Psoas muscle (tissue), 7 donors: ENCODE measurements at regions not wholly inside any gene's neighbourhood (a gene's known extent, or its start where the extent isn't known, plus 50 kb on each side); places are given as distances from the start of the nearest gene placed in this dataset.
"Not testable (repeated sequence)": the region's sequence is repeated elsewhere in the genome, so short reads cannot be mapped to it uniquely, and the experiment has no call there.

Experiments used
- ATAC-seq, 4 donors: fragments of 200-7000 bp; cut with Tn5 transposase; one replicate each; pipeline ENCODE4 v1.9.1; 2020; ENCODE audit warnings: moderate library complexity in 3 of 4, mild to moderate bottlenecking in 2 of 4
- DNase-seq, 2 donors: peaks; one replicate each; pipeline ENCODE4 v3.0.0-alpha.2; 2020
- H3K27ac ChIP-seq: fragments of 200-600 bp; one replicate; pipeline ENCODE4 v1.8.0; 2022
- H3K27me3 ChIP-seq, 3 donors: fragments of 200-600 bp in 1 of 3; one replicate each; pipeline versions ENCODE4 v1.6.1 to v1.8.0; 2013 to 2022; ENCODE audit warnings: low read length in 2 of 3, mild to moderate bottlenecking in 2 of 3, moderate library complexity in 1 of 3; ENCODE audit not compliant: insufficient read depth in 3 of 3
- H3K36me3 ChIP-seq, 2 donors: fragments of 200-600 bp in 1 of 2; one replicate each; pipeline versions ENCODE4 v1.6.1 to v1.8.0; 2013 to 2022; ENCODE audit warnings: low read depth in 1 of 2, mild to moderate bottlenecking in 1 of 2, moderate library complexity in 1 of 2; ENCODE audit not compliant: insufficient read depth in 1 of 2
- H3K4me1 ChIP-seq: fragments of 200-600 bp; one replicate; pipeline ENCODE4 v1.8.0; 2022
- H3K4me3 ChIP-seq: fragments of 200-600 bp; one replicate; pipeline ENCODE4 v1.8.0; 2022; ENCODE audit warnings: mild to moderate bottlenecking
- H3K9me3 ChIP-seq: fragments of 200-600 bp; one replicate; pipeline ENCODE4 v1.8.0; 2022
- CTCF ChIP-seq: fragments of 200-600 bp; IDR thresholded peaks from one replicate; pipeline ENCODE4 v1.8.0; 2022; ENCODE audit warnings: antibody characterized with exemption
- WGBS, 3 donors: extraction: QIAGEN DNeasy Blood & Tissue Kit; methylation state at CpG; one replicate each; pipeline versions ENCODE4 v1.1.6 to v1.1.7; 2013; 5-methylcytosine and 5-hydroxymethylcytosine counted together
- intact Hi-C, 2 donors: fragments of 100-400 bp; cut with DNase I; formaldehyde crosslinking; loops; one replicate each; pipeline versions ENCODE4 v1.11.0 to v1.14.2; 2022
- donor health status: healthy with polysubstance abuse.
- donor health status: DM: no; HTN: no; CAD: no; lungs with moderate emphysema.
- donor health status: Bipolar disorder and iron deficiency.
- donor health status: healthy.
- donor health status: DM: yes; HTN: yes; CAD: no.
- donor health status: DM: no; HTN: no; CAD: no.
- donor health status: DM: yes; HTN: yes; CAD: no.

- intact Hi-C loops, H3K4me1 ChIP-seq, DNase-seq, H3K4me3 ChIP-seq, H3K27ac ChIP-seq, H3K36me3 ChIP-seq, ATAC-seq, H3K27me3 ChIP-seq, H3K9me3 ChIP-seq: not testable (repeated sequence)
- WGBS, 3 donors, result 91 to 97% (median 95%) methylated on average over 13 of the region's 13 CpGs
Observed at GRCh38 chr15:53923741-53924140, 54.5 kb upstream of the UNC13C start.

GRCh38 chr15:53918180-53919079 lies 59.8 kb upstream of the UNC13C start:
- no peaks in the 10 kb centered on the region for H3K9me3 ChIP-seq
- intact Hi-C loops, result no loop called here
- no peaks in the 10 kb centered on the region for H3K4me1 ChIP-seq
- WGBS, 3 donors, result 46 to 54% (median 53%) methylated on average over 11 of the region's 11 CpGs
- DNase-seq, result no peak
- no peaks in the 10 kb centered on the region for H3K36me3 ChIP-seq
- no peak overlapping the region for H3K4me3 ChIP-seq
- no peak overlapping the region for H3K27ac ChIP-seq
- no peak for ATAC-seq
- no peak for TF ChIP-seq CTCF
- no peaks in the 10 kb centered on the region for H3K27me3 ChIP-seq

- H3K36me3 ChIP-seq, result no peaks in the 10 kb centered on the region
- H3K4me3 ChIP-seq, result no peak overlapping the region
- no peak for TF ChIP-seq CTCF
- no peaks in the 10 kb centered on the region for H3K27me3 ChIP-seq
- H3K4me1 ChIP-seq, result no peaks in the 10 kb centered on the region
- ATAC-seq (no peak), DNase-seq (no peak)
- H3K27ac ChIP-seq, result no peak overlapping the region
- 68 to 81% (median 79%) methylated on average over 2 of the region's 2 CpGs for WGBS, 3 donors
- intact Hi-C loops, result no loop called here
- no peaks in the 10 kb centered on the region for H3K9me3 ChIP-seq
Observed at GRCh38 chr15:53917109-53917508, 61.1 kb upstream of the UNC13C start.

- no peak overlapping the region for H3K4me3 ChIP-seq
- H3K9me3 ChIP-seq, result no peaks in the 10 kb centered on the region
- WGBS, 3 donors, result 45 to 49% (median 46%) methylated on average over 10 of the region's 10 CpGs
- no peak overlapping the region for H3K27ac ChIP-seq
- no peaks in the 10 kb centered on the region for H3K4me1 ChIP-seq
- ATAC-seq (no peak), DNase-seq (no peak)
- H3K27me3 ChIP-seq, result no peaks in the 10 kb centered on the region
- TF ChIP-seq CTCF, result no peak
- intact Hi-C loops, result no loop called here
- no peaks in the 10 kb centered on the region for H3K36me3 ChIP-seq
Observed at GRCh38 chr15:53911431-53911830, 66.8 kb upstream of the UNC13C start.

- WGBS, 3 donors, result 85 to 92% (median 85%) methylated on average over 6 to 11 of the region's 11 CpGs
- Histone ChIP-seq H3K27me3 (no peaks in the 10 kb centered on the region), H3K27ac (no peak overlapping the region), H3K4me3 (no peak overlapping the region), H3K4me1 (no peaks in the 10 kb centered on the region), H3K36me3 (no peaks in the 10 kb centered on the region), H3K9me3 (no peaks in the 10 kb centered on the region)
- TF ChIP-seq CTCF, result no peak
- ATAC-seq (no peak), DNase-seq (no peak)
- intact Hi-C loops, result no loop called here
Observed at GRCh38 chr15:53910852-53911251, 67.4 kb upstream of the UNC13C start.
